Psoas muscle (tissue), 7 donors: ENCODE measurements at regions not wholly inside any gene's neighbourhood (a gene's known extent, or its start where the extent isn't known, plus 50 kb on each side); places are given as distances from the start of the nearest gene placed in this dataset.

ENCODE experiments used
- ATAC-seq, 4 donors: fragments of 200-7000 bp; cut with Tn5 transposase; one replicate each; pipeline ENCODE4 v1.9.1; 2020; ENCODE audit warnings: moderate library complexity in 3 of 4, mild to moderate bottlenecking in 2 of 4
- DNase-seq, 2 donors: peaks; one replicate each; pipeline ENCODE4 v3.0.0-alpha.2; 2020
- H3K27ac ChIP-seq: fragments of 200-600 bp; one replicate; pipeline ENCODE4 v1.8.0; 2022
- H3K27me3 ChIP-seq, 3 donors: fragments of 200-600 bp in 1 of 3; one replicate each; pipeline versions ENCODE4 v1.6.1 to v1.8.0; 2013 to 2022; ENCODE audit warnings: low read length in 2 of 3, mild to moderate bottlenecking in 2 of 3, moderate library complexity in 1 of 3; ENCODE audit not compliant: insufficient read depth in 3 of 3
- H3K36me3 ChIP-seq, 2 donors: fragments of 200-600 bp in 1 of 2; one replicate each; pipeline versions ENCODE4 v1.6.1 to v1.8.0; 2013 to 2022; ENCODE audit warnings: low read depth in 1 of 2, mild to moderate bottlenecking in 1 of 2, moderate library complexity in 1 of 2; ENCODE audit not compliant: insufficient read depth in 1 of 2
- H3K4me1 ChIP-seq: fragments of 200-600 bp; one replicate; pipeline ENCODE4 v1.8.0; 2022
- H3K4me3 ChIP-seq: fragments of 200-600 bp; one replicate; pipeline ENCODE4 v1.8.0; 2022; ENCODE audit warnings: mild to moderate bottlenecking
- H3K9me3 ChIP-seq: fragments of 200-600 bp; one replicate; pipeline ENCODE4 v1.8.0; 2022
- CTCF ChIP-seq: fragments of 200-600 bp; IDR thresholded peaks from one replicate; pipeline ENCODE4 v1.8.0; 2022; ENCODE audit warnings: antibody characterized with exemption
- WGBS, 3 donors: extraction: QIAGEN DNeasy Blood & Tissue Kit; methylation state at CpG; one replicate each; pipeline versions ENCODE4 v1.1.6 to v1.1.7; 2013; 5-methylcytosine and 5-hydroxymethylcytosine counted together
- intact Hi-C, 2 donors: fragments of 100-400 bp; cut with DNase I; formaldehyde crosslinking; loops; one replicate each; pipeline versions ENCODE4 v1.11.0 to v1.14.2; 2022
- donor health status: healthy with polysubstance abuse.
- donor health status: DM: no; HTN: no; CAD: no; lungs with moderate emphysema.
- donor health status: Bipolar disorder and iron deficiency.
- donor health status: healthy.
- donor health status: DM: yes; HTN: yes; CAD: no.
- donor health status: DM: no; HTN: no; CAD: no.
- donor health status: DM: yes; HTN: yes; CAD: no.

- 68 to 75% (median 71%) methylated on average over 5 of the region's 5 CpGs for WGBS, 3 donors
- ATAC-seq (no peak), DNase-seq (no peak)
- no peak for TF ChIP-seq CTCF
- Histone ChIP-seq H3K9me3 (no peaks in the 10 kb centered on the region), H3K27me3 (peaks cover 0 to 3% (median 3%) of the 10 kb centered on the region in 3 donors), H3K27ac (no peak overlapping the region), H3K4me1 (no peaks in the 10 kb centered on the region), H3K4me3 (no peak overlapping the region), H3K36me3 (no peaks in the 10 kb centered on the region)
- intact Hi-C loops, result no loop called here
These were observed 156.4 kb upstream of the CCL2 start for GRCh38 chr17:34098699-34099098.

- Histone ChIP-seq H3K27me3 (peaks cover 0 to 3% (median 2%) of the 10 kb centered on the region in 3 donors), H3K9me3 (no peaks in the 10 kb centered on the region), H3K4me1 (no peaks in the 10 kb centered on the region), H3K27ac (no peak overlapping the region), H3K4me3 (no peak overlapping the region), H3K36me3 (no peaks in the 10 kb centered on the region)
- TF ChIP-seq CTCF, result no peak
- DNase-seq (no peak), ATAC-seq (no peak)
- intact Hi-C loops, result no loop called here
- WGBS, 3 donors, result 63 to 69% (median 64%) methylated on average over 8 of the region's 8 CpGs
These were observed 155.1 kb upstream of the CCL2 start for GRCh38 chr17:34099859-34100515.

GRCh38 chr17:34107019-34107418 is 148.1 kb upstream of the CCL2 start:
- Histone ChIP-seq H3K27ac (no peak overlapping the region), H3K9me3 (no peaks in the 10 kb centered on the region), H3K36me3 (no peaks in the 10 kb centered on the region), H3K4me1 (no peaks in the 10 kb centered on the region), H3K27me3 (peaks cover 0 to 6% (median 3%) of the 10 kb centered on the region in 3 donors), H3K4me3 (no peak overlapping the region)
- intact Hi-C loops, result no loop called here
- no peak for TF ChIP-seq CTCF
- no peak for ATAC-seq
- WGBS, 3 donors, result 82 to 90% (median 87%) methylated on average over 2 of the region's 2 CpGs
- no peak for DNase-seq

GRCh38 chr17:34110315-34110714 is 144.8 kb upstream of the CCL2 start:
- intact Hi-C loops, result no loop called here
- Histone ChIP-seq H3K36me3 (no peaks in the 10 kb centered on the region), H3K4me3 (no peak overlapping the region), H3K4me1 (no peaks in the 10 kb centered on the region), H3K27me3 (peaks cover 0 to 6% (median 3%) of the 10 kb centered on the region in 3 donors), H3K9me3 (no peaks in the 10 kb centered on the region), H3K27ac (no peak overlapping the region)
- 20 to 26% (median 21%) methylated on average over 6 of the region's 6 CpGs for WGBS, 3 donors
- TF ChIP-seq CTCF, result no peak
- DNase-seq (no peak), ATAC-seq (no peak)

GRCh38 chr17:34113089-34113488 is 142.0 kb upstream of the CCL2 start:
- no peaks in the 10 kb centered on the region for H3K4me1 ChIP-seq
- H3K27ac ChIP-seq, result no peak overlapping the region
- no peaks in the 10 kb centered on the region for H3K36me3 ChIP-seq
- no peak for ATAC-seq
- 96 to 100% (median 98%) methylated on average over 2 of the region's 2 CpGs for WGBS, 3 donors
- peaks cover 0 to 6% (median 3%) of the 10 kb centered on the region in 3 donors for H3K27me3 ChIP-seq
- TF ChIP-seq CTCF, result no peak
- no peaks in the 10 kb centered on the region for H3K9me3 ChIP-seq
- intact Hi-C loops, result no loop called here
- DNase-seq, result no peak
- no peak overlapping the region for H3K4me3 ChIP-seq
